ENCODE measurements at regions not wholly inside any gene's neighbourhood (a gene's known extent, or its start where the extent isn't known, plus 50 kb on each side); places are given as distances from the start of the nearest gene placed in this dataset.

DNA sequence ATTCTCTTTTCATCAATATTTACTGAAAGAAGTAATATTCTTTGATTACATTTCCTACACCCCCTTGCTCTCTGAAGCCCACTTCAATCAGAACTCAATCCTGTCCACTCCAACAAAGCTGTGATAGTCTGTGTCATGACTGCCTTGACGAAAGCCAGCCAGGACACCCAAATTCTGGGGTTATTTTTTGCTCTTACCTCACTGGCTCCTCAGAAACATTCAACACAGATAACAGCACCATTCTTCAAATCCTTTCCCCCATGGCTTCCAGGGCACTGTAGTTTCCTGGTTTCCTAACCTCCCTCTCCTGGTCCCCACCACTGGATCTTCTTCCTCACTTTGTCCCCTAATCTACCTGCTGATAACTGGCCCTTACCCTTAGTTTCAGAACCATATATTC, 106.1 kb upstream of the FER start:
- DNase-seq: no peak
- Histone ChIP-seq H3K4me1 (ENCODE audit: insufficient read depth, low read length) (peaks cover 4% of the 10 kb centered on the region), H3K27ac (ENCODE audit: low read depth, low read length) (no peak overlapping the region), H3K36me3 (ENCODE audit: insufficient read depth, low read length) (no peaks in the 10 kb centered on the region), H3K27me3 (ENCODE audit: insufficient read depth, low read length, poor library complexity, severe bottlenecking) (no peaks in the 10 kb centered on the region), H3K9me3 (ENCODE audit: low read length) (no peaks in the 10 kb centered on the region), H3K4me3 (ENCODE audit: low read length) (no peak overlapping the region)
- Mint-ChIP-seq H3K27me3 (peaks cover 8 to 15% of the 10 kb centered on the region in 2 donors), H3K4me3 (no peak overlapping the region), H3K9me3 (no peaks in the 10 kb centered on the region), H3K27ac (no peak overlapping the region), H3K36me3 (no peaks in the 10 kb centered on the region), H3K4me1 (peaks cover 2 to 5% (median 3%) of the 10 kb centered on the region in 3 donors)
- ChIA-PET POLR2A (no interaction called here), CTCF (interaction anchor here (1.1 to 2.0 kb wide), 5 partner anchors 9 to 798 kb away, joined by 3 to 8 read pairs (median 4); no protein-coding TSS in a partner anchor)

DNA sequence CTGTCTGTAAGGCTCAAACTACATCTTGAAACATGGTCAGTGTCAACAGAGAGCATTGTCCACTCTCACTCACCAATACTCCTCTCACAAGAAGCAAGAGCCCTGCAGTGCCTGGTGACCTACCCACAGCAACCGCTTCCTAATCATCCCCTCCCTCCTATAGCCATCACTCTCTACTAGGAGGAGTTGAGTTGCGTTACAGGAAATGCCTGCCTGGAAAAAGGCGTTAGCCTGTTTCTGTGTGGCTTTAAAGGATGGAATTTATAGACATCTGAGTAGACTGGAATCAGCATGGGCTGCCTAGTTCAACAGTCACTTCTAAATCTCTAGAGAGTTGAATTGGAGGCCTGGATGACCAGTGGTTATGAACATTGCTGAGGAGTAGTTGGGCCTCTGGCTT, 108.3 kb upstream of the FER start:
- peaks cover 4% of the 10 kb centered on the region for H3K4me1 ChIP-seq (ENCODE audit: insufficient read depth, low read length)
- ChIA-PET CTCF (no interaction called here), POLR2A (no interaction called here)
- H3K27me3 Mint-ChIP-seq: peaks cover 8 to 19% of the 10 kb centered on the region in 2 donors
- DNase-seq: no peak
- H3K27me3 ChIP-seq (ENCODE audit: insufficient read depth, low read length, poor library complexity, severe bottlenecking): no peaks in the 10 kb centered on the region
- peak overlapping the region in 1 of 8 donors; percentile 50 for H3K27ac Mint-ChIP-seq
- no peaks in the 10 kb centered on the region for H3K36me3 Mint-ChIP-seq
- H3K4me3 Mint-ChIP-seq: no peak overlapping the region
- H3K9me3 Mint-ChIP-seq: no peaks in the 10 kb centered on the region
- H3K4me3 ChIP-seq (ENCODE audit: low read length): no peak overlapping the region
- no peaks in the 10 kb centered on the region for H3K36me3 ChIP-seq (ENCODE audit: insufficient read depth, low read length)
- peaks cover 2 to 5% (median 3%) of the 10 kb centered on the region in 3 donors for H3K4me1 Mint-ChIP-seq
- H3K27ac ChIP-seq (ENCODE audit: low read depth, low read length): no peak overlapping the region
- no peaks in the 10 kb centered on the region for H3K9me3 ChIP-seq (ENCODE audit: low read length)

DNA sequence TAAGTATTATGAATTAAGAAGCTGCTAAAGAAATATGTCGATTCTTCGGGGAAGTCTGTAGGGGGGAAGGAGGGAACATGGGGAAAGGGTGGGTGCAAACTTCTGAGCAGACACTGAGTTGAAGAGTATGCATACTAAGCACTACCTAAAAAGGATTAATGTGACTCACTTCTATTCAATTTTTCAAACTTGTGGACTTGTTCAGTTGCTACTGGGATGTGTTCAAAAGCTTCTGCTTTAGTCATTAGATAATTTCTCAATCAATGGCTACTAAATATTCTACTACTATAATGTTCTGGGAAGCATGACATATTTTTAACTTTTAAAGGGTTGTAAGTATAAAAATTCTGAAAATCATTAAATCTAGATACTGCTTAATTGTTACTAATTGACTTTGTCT, 109.7 kb upstream of the FER start:
- CTCF ChIA-PET: interaction anchor here (0.9 kb wide), 1 partner anchor 801 kb away, joined by 3 read pairs; no protein-coding TSS in a partner anchor
- Histone ChIP-seq H3K4me3 (ENCODE audit: low read length) (no peak overlapping the region), H3K36me3 (ENCODE audit: insufficient read depth, low read length) (no peaks in the 10 kb centered on the region), H3K9me3 (ENCODE audit: low read length) (no peaks in the 10 kb centered on the region), H3K27me3 (ENCODE audit: insufficient read depth, low read length, poor library complexity, severe bottlenecking) (no peaks in the 10 kb centered on the region), H3K27ac (ENCODE audit: low read depth, low read length) (no peak overlapping the region), H3K4me1 (ENCODE audit: insufficient read depth, low read length) (peaks cover 4% of the 10 kb centered on the region)
- H3K9me3 Mint-ChIP-seq: no peaks in the 10 kb centered on the region
- H3K27me3 Mint-ChIP-seq: peaks cover 8 to 19% of the 10 kb centered on the region in 2 donors
- H3K27ac Mint-ChIP-seq: no peak overlapping the region
- POLR2A ChIA-PET: no interaction called here
- no peak for DNase-seq
- H3K36me3 Mint-ChIP-seq: no peaks in the 10 kb centered on the region
- peaks cover 2 to 5% (median 3%) of the 10 kb centered on the region in 3 donors for H3K4me1 Mint-ChIP-seq
- H3K4me3 Mint-ChIP-seq: no peak overlapping the region

DNA sequence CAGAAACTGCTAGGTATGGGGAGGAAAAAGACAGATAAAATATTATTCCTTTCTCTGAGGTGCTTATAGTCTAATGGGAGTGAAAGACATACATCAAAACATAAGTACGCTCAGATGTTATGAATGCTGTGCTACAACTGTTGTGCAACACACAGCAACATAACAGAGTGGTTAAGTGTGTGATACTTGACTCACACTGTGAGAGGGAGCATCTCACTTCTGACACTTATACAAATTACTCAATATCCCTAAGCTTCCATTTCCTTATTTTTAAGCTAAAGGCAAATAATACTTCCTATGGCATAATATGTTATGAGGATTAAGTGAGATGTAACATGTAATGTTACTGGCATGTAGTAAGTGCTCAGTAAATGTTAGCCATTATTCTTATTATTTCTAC, 110.6 kb upstream of the FER start:
- no peak overlapping the region for H3K27ac ChIP-seq (ENCODE audit: low read depth, low read length)
- no peaks in the 10 kb centered on the region for H3K36me3 ChIP-seq (ENCODE audit: insufficient read depth, low read length)
- Mint-ChIP-seq H3K4me1 (peaks cover under 1 to 2% (median 2%) of the 10 kb centered on the region in 3 donors), H3K27me3 (peaks cover 5 to 17% of the 10 kb centered on the region in 2 donors), H3K27ac (no peak overlapping the region), H3K9me3 (no peaks in the 10 kb centered on the region), H3K36me3 (no peaks in the 10 kb centered on the region), H3K4me3 (no peak overlapping the region)
- H3K27me3 ChIP-seq (ENCODE audit: insufficient read depth, low read length, poor library complexity, severe bottlenecking): no peaks in the 10 kb centered on the region
- peaks cover 2% of the 10 kb centered on the region for H3K4me1 ChIP-seq (ENCODE audit: insufficient read depth, low read length)
- ChIA-PET CTCF (interaction anchor here (0.9 kb wide), 1 partner anchor 802 kb away, joined by 3 read pairs; no protein-coding TSS in a partner anchor), POLR2A (no interaction called here)
- H3K9me3 ChIP-seq (ENCODE audit: low read length): no peaks in the 10 kb centered on the region
- no peak for DNase-seq
- no peak overlapping the region for H3K4me3 ChIP-seq (ENCODE audit: low read length)

DNA sequence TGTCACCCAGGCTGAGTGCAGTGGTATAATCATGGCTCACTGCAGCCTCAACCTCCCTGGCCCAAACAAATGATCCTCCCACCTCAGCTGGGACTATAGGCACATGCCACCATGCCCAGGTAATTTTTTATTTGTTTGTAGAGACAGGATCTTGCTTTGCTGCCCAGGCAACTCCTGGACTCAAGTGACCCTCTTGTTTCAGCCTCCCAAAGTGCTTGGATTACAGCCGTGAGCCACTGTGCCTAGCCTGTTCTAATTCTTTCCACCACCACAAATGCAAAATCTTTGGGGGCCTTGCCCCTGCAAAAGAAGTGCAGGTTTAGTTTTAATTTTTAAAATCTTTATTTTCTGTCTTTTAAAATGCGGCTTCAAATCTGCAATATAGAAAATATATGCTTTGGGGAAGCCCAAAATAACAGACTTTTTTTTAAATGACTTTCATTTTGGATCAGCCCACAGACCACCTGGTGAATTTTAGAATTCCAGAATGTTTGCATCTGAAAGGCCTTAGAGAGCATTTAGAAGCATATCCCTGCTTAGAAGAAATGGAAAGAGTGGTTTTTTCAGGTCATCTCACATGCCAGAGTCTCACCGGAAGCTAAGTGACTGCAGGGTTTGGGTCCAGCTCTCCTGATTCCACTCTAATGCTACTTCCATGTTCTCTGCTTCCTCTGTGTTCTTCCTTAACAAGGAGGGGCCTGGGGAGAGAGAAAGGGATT, 111.4 kb upstream of the FER start:
- ChIA-PET POLR2A (no interaction called here), CTCF (no interaction called here)
- no peaks in the 10 kb centered on the region for H3K4me1 Mint-ChIP-seq
- no peaks in the 10 kb centered on the region for H3K4me1 ChIP-seq (ENCODE audit: insufficient read depth, low read length)
- H3K36me3 ChIP-seq (ENCODE audit: insufficient read depth, low read length): no peaks in the 10 kb centered on the region
- H3K27me3 Mint-ChIP-seq: peaks cover 3 to 10% of the 10 kb centered on the region in 2 donors
- no peak overlapping the region for H3K27ac ChIP-seq (ENCODE audit: low read depth, low read length)
- H3K27ac Mint-ChIP-seq: no peak overlapping the region
- no peak for DNase-seq
- no peaks in the 10 kb centered on the region for H3K9me3 Mint-ChIP-seq
- H3K4me3 Mint-ChIP-seq: no peak overlapping the region
- no peaks in the 10 kb centered on the region for H3K27me3 ChIP-seq (ENCODE audit: insufficient read depth, low read length, poor library complexity, severe bottlenecking)
- no peaks in the 10 kb centered on the region for H3K36me3 Mint-ChIP-seq
- no peak overlapping the region for H3K4me3 ChIP-seq (ENCODE audit: low read length)
- no peaks in the 10 kb centered on the region for H3K9me3 ChIP-seq (ENCODE audit: low read length)

DNA sequence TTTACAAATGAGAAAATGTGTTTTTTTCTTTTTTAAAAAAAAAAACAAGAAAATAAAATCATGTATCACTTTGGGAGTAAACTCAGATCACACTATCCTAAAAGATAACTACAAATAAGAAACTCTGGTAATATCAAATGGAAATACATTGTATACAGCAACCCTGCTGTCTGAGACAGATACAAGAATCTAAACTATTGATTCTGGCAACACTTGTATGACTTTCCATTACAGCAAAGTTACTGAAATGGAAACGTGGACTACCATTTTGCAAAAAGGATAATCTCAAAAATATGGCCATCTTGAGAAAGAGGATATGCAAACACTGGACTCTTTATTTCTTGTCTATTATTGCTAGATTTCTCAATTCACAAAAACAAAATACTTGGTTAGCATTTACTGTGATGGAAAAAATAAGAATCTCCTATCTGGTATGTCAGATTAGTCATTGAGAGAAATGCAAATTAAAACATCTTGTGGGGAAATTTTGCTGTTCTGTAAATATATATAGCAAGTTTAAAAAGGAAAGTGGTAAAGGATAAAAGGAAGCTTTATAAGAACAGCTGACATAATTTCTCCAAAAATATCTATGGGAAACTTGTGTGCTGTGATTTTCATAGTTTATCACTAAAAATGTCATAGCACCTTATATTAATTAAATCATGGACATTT, 112.9 kb upstream of the FER start:
- Mint-ChIP-seq H3K4me3 (no peak overlapping the region), H3K27ac (no peak overlapping the region), H3K4me1 (no peaks in the 10 kb centered on the region), H3K9me3 (no peaks in the 10 kb centered on the region), H3K27me3 (peaks cover 3 to 4% of the 10 kb centered on the region in 2 donors), H3K36me3 (no peaks in the 10 kb centered on the region)
- H3K9me3 ChIP-seq (ENCODE audit: low read length): no peaks in the 10 kb centered on the region
- no peaks in the 10 kb centered on the region for H3K36me3 ChIP-seq (ENCODE audit: insufficient read depth, low read length)
- H3K4me1 ChIP-seq (ENCODE audit: insufficient read depth, low read length): no peaks in the 10 kb centered on the region
- ChIA-PET CTCF (no interaction called here), POLR2A (no interaction called here)
- DNase-seq: no peak
- no peaks in the 10 kb centered on the region for H3K27me3 ChIP-seq (ENCODE audit: insufficient read depth, low read length, poor library complexity, severe bottlenecking)
- H3K27ac ChIP-seq (ENCODE audit: low read depth, low read length): no peak overlapping the region
- no peak overlapping the region for H3K4me3 ChIP-seq (ENCODE audit: low read length)

DNA sequence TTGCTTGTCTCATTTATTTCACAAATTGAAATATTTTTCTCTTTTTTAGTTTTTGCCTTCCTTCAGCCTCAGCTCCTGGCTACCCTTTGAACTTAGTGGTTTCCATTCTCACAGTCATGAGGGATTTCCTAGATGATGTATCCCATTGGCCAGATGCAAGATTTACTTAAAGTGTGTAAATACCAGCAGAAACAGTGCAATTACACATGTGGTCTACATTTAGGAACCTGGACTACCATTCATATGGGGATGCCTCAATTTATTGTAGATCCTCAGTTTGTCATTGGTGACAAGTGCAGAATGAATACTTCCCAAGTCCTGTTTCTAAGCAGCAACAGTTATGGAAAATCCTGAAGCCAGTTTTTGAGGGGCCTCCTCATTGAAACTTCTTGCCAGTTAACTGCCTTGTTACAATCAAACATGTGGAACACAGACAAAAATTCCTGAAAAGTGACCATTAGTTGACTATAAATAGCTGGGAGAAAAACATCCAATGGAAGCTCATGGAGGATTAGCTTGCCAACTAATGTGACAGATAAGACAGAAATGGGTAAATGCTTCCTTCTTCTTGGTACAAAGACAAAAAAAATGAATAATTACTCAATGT, 113.6 kb upstream of the FER start:
- H3K4me1 Mint-ChIP-seq: no peaks in the 10 kb centered on the region
- Histone ChIP-seq H3K4me3 (ENCODE audit: low read length) (no peak overlapping the region), H3K27ac (ENCODE audit: low read depth, low read length) (no peak overlapping the region), H3K36me3 (ENCODE audit: insufficient read depth, low read length) (no peaks in the 10 kb centered on the region), H3K9me3 (ENCODE audit: low read length) (no peaks in the 10 kb centered on the region), H3K4me1 (ENCODE audit: insufficient read depth, low read length) (no peaks in the 10 kb centered on the region), H3K27me3 (ENCODE audit: insufficient read depth, low read length, poor library complexity, severe bottlenecking) (no peaks in the 10 kb centered on the region)
- CTCF ChIA-PET: interaction anchor here (2.4 kb wide), 1 partner anchor 8 kb away, joined by 8 read pairs; no protein-coding TSS in a partner anchor
- POLR2A ChIA-PET: no interaction called here
- no peaks in the 10 kb centered on the region for H3K36me3 Mint-ChIP-seq
- peaks cover 3 to 4% of the 10 kb centered on the region in 2 donors for H3K27me3 Mint-ChIP-seq
- no peak overlapping the region for H3K4me3 Mint-ChIP-seq
- no peaks in the 10 kb centered on the region for H3K9me3 Mint-ChIP-seq
- DNase-seq: no peak
- no peak overlapping the region for H3K27ac Mint-ChIP-seq

DNA sequence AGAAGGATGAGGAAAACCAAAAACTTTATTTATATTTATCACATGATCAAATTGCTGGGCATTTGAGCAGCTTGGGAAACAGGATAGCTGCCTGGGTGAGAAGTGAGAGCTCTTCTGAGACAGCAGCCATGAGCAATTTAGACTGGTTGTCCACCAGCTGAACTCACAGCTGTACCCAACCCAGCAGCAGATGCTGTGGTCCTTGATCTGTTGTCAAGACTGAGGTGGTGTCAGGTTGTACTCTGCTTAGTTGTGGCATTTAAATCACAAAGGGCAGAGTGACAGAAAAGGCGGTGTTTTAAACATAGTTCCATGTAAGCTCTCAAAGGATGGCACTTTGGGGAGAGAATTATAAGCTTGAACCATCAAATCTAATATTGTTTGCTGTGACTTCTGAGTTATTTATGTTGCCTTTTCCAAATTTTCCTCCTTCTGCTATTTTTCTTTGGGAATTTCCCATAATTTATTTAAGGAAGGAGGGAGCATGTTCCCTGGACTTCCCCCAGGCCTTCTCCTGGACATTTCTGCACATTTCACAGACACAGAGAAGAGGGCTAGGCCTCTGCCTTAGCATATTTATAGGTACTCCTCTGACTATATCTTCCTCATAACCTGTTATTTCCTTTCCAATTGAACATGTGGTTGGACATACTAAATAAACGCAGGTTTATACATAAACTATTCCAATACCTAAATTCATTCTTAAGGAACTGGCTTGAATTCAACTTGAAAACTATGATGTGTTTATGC, 117.7 kb upstream of the FER start:
- Mint-ChIP-seq H3K4me1 (no peaks in the 10 kb centered on the region), H3K9me3 (no peaks in the 10 kb centered on the region), H3K27me3 (peaks cover 0 to 1% of the 10 kb centered on the region in 2 donors), H3K36me3 (no peaks in the 10 kb centered on the region), H3K4me3 (no peak overlapping the region), H3K27ac (no peak overlapping the region)
- Histone ChIP-seq H3K9me3 (ENCODE audit: low read length) (no peaks in the 10 kb centered on the region), H3K27me3 (ENCODE audit: insufficient read depth, low read length, poor library complexity, severe bottlenecking) (no peaks in the 10 kb centered on the region), H3K27ac (ENCODE audit: low read depth, low read length) (no peak overlapping the region), H3K4me1 (ENCODE audit: insufficient read depth, low read length) (no peaks in the 10 kb centered on the region), H3K36me3 (ENCODE audit: insufficient read depth, low read length) (no peaks in the 10 kb centered on the region), H3K4me3 (ENCODE audit: low read length) (no peak overlapping the region)
- ChIA-PET POLR2A (no interaction called here), CTCF (no interaction called here)
- DNase-seq: no peak

Measured in CD8-positive, alpha-beta memory T cell (primary cell).